GM12875 (cell line): ENCODE measurements at regions not wholly inside any gene's neighbourhood (a gene's known extent, or its start where the extent isn't known, plus 50 kb on each side); places are given as distances from the start of the nearest gene placed in this dataset.

Experiments used
- H3K4me3 ChIP-seq: one replicate; pipeline ENCODE4 v1.5.1; 2011; ENCODE audit warnings: low read depth, low read length, control low read depth
- CTCF ChIP-seq: IDR thresholded peaks from 2 replicates; pipeline ENCODE4 v1.5.1; 2011; ENCODE audit warnings: low read depth, mild to moderate bottlenecking, control low read depth, inconsistent platforms, low read length, moderate library complexity, borderline replicate concordance; ENCODE audit not compliant: insufficient read depth

- TF ChIP-seq CTCF: no peak
- no peak overlapping the region for H3K4me3 ChIP-seq
These were observed 146.0 kb upstream of the KLF12 start for GRCh38 chr13:74280093-74280794.

- no peak overlapping the region for H3K4me3 ChIP-seq
- TF ChIP-seq CTCF: no peak
These were observed 144.7 kb upstream of the KLF12 start for GRCh38 chr13:74278901-74279300.

- no peak overlapping the region for H3K4me3 ChIP-seq
- no peak for TF ChIP-seq CTCF
These were observed 140.7 kb upstream of the KLF12 start for GRCh38 chr13:74274916-74275315.

- no peak for TF ChIP-seq CTCF
- no peak overlapping the region for H3K4me3 ChIP-seq
These were observed 139.4 kb upstream of the KLF12 start for GRCh38 chr13:74273581-74273980.

GRCh38 chr13:74272826-74273225 lies 138.6 kb upstream of the KLF12 start:
- H3K4me3 ChIP-seq: no peak overlapping the region
- no peak for TF ChIP-seq CTCF

- H3K4me3 ChIP-seq: no peak overlapping the region
- no peak for TF ChIP-seq CTCF
These were observed 135.8 kb upstream of the KLF12 start for GRCh38 chr13:74270018-74270417.

- no peak overlapping the region for H3K4me3 ChIP-seq
These were observed 132.7 kb upstream of the KLF12 start for GRCh38 chr13:74266861-74267260.

More at GRCh38 chr13:74266861-74267260, 132.7 kb upstream of the KLF12 start:
- no peak for TF ChIP-seq CTCF
